ENCODE measurements at regions not wholly inside any gene's neighbourhood (a gene's known extent, or its start where the extent isn't known, plus 50 kb on each side); places are given as distances from the start of the nearest gene placed in this dataset.

GRCh38 chr2:16262526-16263178 is 322.3 kb downstream of the MYCN start (continued):
- TF ChIP-seq EP300 (IDR thresholded peaks at IDR 0.05; ENCODE audit: borderline replicate concordance in 1 of 2, low read depth in 2 of 2, low read length in 2 of 2) (no peak), ZNF274 (IDR thresholded peaks at IDR 0.05; ENCODE audit: borderline replicate concordance, extremely low read depth, low read length) (no peak), POLR2A (IDR thresholded peaks at IDR 0.05; ENCODE audit: control extremely low read depth in 1 of 2, low read depth in 2 of 2, low read length in 2 of 2) (no peak), POU5F1 (IDR thresholded peaks at IDR 0.05; ENCODE audit: low read depth, low read length) (no peak), SIX5 (IDR thresholded peaks at IDR 0.05; ENCODE audit: low read depth, low read length) (no peak), BCL11A (IDR thresholded peaks at IDR 0.05; ENCODE audit: low read depth in 2 of 2, low read length in 2 of 2) (no peak)

All from H1 (cell line).